GM10248 (cell line): ENCODE measurements at regions not wholly inside any gene's neighbourhood (a gene's known extent, or its start where the extent isn't known, plus 50 kb on each side); places are given as distances from the start of the nearest gene placed in this dataset.

Experiments used
- CTCF ChIA-PET: fragments of 300-600 bp; sonication (Branson Sonifier 250); formaldehyde crosslinking; extraction: SDS; loops from one replicate; lab custom pipeline; 2021; ENCODE audit warnings: antibody characterized with exemption; lab: Yijun Ruan, JAX
- POLR2A ChIA-PET: fragments of 350-650 bp; sonication (Branson Sonifier 250); formaldehyde crosslinking; extraction: SDS; loops from one replicate; lab custom pipeline; 2020; ENCODE audit warnings: antibody characterized with exemption; lab: Yijun Ruan, JAX
- DNase-seq: peaks from one replicate; pipeline ENCODE4 v3.0.0; 2012; ENCODE audit errors: extremely low spot score
- CTCF ChIP-seq: IDR thresholded peaks from 2 replicates; pipeline ENCODE4 v1.5.1; 2012; ENCODE audit warnings: mild to moderate bottlenecking, low read depth; ENCODE audit errors: extremely low read depth, missing control alignments, control extremely low read depth

- POLR2A ChIA-PET: no interaction called here
- DNase-seq: no peak
Observed at GRCh38 chr13:80717776-80718175, 376.9 kb upstream of the SPRY2 start.

GRCh38 chr13:80716610-80717081 lies 375.7 kb upstream of the SPRY2 start:
- no peak for DNase-seq
- CTCF ChIA-PET: no interaction called here
- no peak for TF ChIP-seq CTCF
- POLR2A ChIA-PET: no interaction called here

More at GRCh38 chr13:80717776-80718175, 376.9 kb upstream of the SPRY2 start:
- no peak for TF ChIP-seq CTCF
- CTCF ChIA-PET: no interaction called here

GRCh38 chr13:80712026-80712425 lies 371.1 kb upstream of the SPRY2 start:
- CTCF ChIA-PET: no interaction called here
- no peak for TF ChIP-seq CTCF
- no peak for DNase-seq
- POLR2A ChIA-PET: no interaction called here

GRCh38 chr13:80708791-80709190 lies 367.9 kb upstream of the SPRY2 start:
- ChIA-PET CTCF (no interaction called here), POLR2A (no interaction called here)
- no peak for DNase-seq
- no peak for TF ChIP-seq CTCF

- POLR2A ChIA-PET: no interaction called here
- CTCF ChIA-PET: no interaction called here
- no peak for DNase-seq
- TF ChIP-seq CTCF: no peak
Observed at GRCh38 chr13:80707000-80707983, 366.4 kb upstream of the SPRY2 start.

GRCh38 chr13:80706164-80706471 lies 365.2 kb upstream of the SPRY2 start:
- ChIA-PET POLR2A (no interaction called here), CTCF (no interaction called here)
- DNase-seq: no peak
- no peak for TF ChIP-seq CTCF
